ENCODE measurements at regions not wholly inside any gene's neighbourhood (a gene's known extent, or its start where the extent isn't known, plus 50 kb on each side); places are given as distances from the start of the nearest gene placed in this dataset.

DNA sequence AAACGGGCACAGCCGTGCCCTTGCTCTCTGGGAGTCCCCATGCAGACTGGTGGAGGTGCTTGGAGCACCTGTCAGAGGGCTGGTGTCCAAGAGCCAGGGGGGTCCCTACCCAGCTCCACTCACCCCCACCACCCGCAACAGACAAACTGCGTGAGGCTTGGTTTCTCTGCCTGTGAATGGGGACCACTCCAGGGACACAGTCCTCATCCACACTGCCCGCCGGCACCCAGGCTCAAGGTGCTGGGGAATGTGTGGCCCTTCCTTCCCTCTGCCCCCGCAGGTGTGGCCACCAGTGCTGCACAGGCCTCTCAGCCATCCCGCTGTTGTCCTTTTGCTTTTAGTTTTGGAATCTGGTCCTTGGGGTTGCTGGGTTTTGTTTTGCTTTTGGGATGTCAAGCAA lies 136.5 kb upstream of the ZNF236 start:
- Mint-ChIP-seq H3K36me3 (ENCODE audit: low read depth) (no peaks in the 10 kb centered on the region), H3K27ac (no peak overlapping the region), H3K27me3 (peaks cover 20% of the 10 kb centered on the region), H3K4me3 (no peak overlapping the region), H3K4me1 (ENCODE audit: low read depth) (peaks cover 27% of the 10 kb centered on the region), H3K9me3 (no peaks in the 10 kb centered on the region)
- intact Hi-C loops (cut with micrococcal nuclease) = loop anchor here (1.0 to 10.0 kb wide), 2 partner anchors 201 to 287 kb away; no protein-coding TSS in a partner anchor

GRCh38 chr18:76685402-76685801 lies 137.0 kb upstream of the ZNF236 start:
- peaks cover 18% of the 10 kb centered on the region for H3K27me3 Mint-ChIP-seq
- intact Hi-C loops (cut with micrococcal nuclease) = loop anchor here (10.0 kb wide), 1 partner anchor 201 kb away; no protein-coding TSS in a partner anchor
- H3K4me1 Mint-ChIP-seq (ENCODE audit: low read depth) = peaks cover 27% of the 10 kb centered on the region
- no peaks in the 10 kb centered on the region for H3K9me3 Mint-ChIP-seq
- no peak overlapping the region for H3K4me3 Mint-ChIP-seq
- no peaks in the 10 kb centered on the region for H3K36me3 Mint-ChIP-seq (ENCODE audit: low read depth)
- H3K27ac Mint-ChIP-seq = no peak overlapping the region

DNA sequence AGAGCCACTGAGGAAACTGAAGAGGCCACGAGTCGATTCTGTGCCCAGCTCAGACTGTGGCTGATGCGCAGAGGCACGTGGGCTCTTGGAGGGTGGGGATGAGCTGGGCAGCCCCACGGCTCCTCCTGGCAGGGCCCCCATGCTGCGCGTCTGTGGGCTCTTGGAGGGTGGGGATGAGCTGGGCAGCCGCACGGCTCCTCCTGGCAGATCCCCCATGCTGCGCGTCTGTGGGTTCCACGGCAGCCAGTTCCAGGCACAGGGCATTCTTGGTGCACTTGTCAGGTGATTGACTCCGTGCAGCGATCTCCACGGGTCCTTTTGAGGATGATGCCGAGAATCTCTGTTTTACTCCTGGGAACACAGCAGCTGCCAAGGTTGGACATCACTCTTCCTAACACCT lies 138.1 kb upstream of the ZNF236 start:
- no peak overlapping the region for H3K4me3 Mint-ChIP-seq
- intact Hi-C loops (cut with micrococcal nuclease) = loop anchor here (10.0 kb wide), 1 partner anchor 199 kb away; no protein-coding TSS in a partner anchor

GRCh38 chr18:76679945-76680344 lies 142.4 kb upstream of the ZNF236 start:
- Mint-ChIP-seq H3K4me3 (no peak overlapping the region), H3K36me3 (ENCODE audit: low read depth) (no peaks in the 10 kb centered on the region), H3K9me3 (no peaks in the 10 kb centered on the region), H3K27me3 (peaks cover 8% of the 10 kb centered on the region), H3K27ac (no peak overlapping the region), H3K4me1 (ENCODE audit: low read depth) (peaks cover 5% of the 10 kb centered on the region)
- intact Hi-C loops (cut with micrococcal nuclease) = loop anchor here (10.0 kb wide), 1 partner anchor 195 kb away; no protein-coding TSS in a partner anchor

More for the DNA sequence above, 138.1 kb upstream of the ZNF236 start:
- Mint-ChIP-seq H3K4me1 (ENCODE audit: low read depth) (peaks cover 30% of the 10 kb centered on the region), H3K9me3 (no peaks in the 10 kb centered on the region), H3K36me3 (ENCODE audit: low read depth) (no peaks in the 10 kb centered on the region), H3K27me3 (peaks cover 15% of the 10 kb centered on the region), H3K27ac (no peak overlapping the region)

DNA sequence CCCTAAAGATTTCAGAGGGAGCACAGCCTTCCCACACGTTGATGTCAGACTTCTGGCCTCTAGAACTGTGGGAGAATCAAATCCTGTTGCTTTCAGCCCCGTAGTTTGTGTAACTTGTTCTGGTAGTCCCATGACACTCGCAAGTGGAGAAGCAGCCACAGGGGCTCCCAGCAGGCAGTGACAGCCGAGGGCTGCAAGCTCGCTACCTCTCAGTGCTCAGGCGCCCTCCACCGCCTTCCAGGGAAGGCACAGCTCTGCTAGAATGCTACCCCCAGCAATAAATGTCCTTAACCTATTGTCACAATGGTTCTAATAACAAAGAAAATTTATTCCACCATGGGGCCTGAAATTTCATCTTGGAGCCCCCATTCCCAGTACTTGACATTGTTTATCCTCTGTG lies 143.1 kb upstream of the ZNF236 start:
- Mint-ChIP-seq H3K27ac (no peak overlapping the region), H3K4me1 (ENCODE audit: low read depth) (peaks cover 5% of the 10 kb centered on the region), H3K36me3 (ENCODE audit: low read depth) (no peaks in the 10 kb centered on the region), H3K27me3 (peaks cover 8% of the 10 kb centered on the region), H3K9me3 (no peaks in the 10 kb centered on the region), H3K4me3 (no peak overlapping the region)
- intact Hi-C loops (cut with micrococcal nuclease) = no loop called here

DNA sequence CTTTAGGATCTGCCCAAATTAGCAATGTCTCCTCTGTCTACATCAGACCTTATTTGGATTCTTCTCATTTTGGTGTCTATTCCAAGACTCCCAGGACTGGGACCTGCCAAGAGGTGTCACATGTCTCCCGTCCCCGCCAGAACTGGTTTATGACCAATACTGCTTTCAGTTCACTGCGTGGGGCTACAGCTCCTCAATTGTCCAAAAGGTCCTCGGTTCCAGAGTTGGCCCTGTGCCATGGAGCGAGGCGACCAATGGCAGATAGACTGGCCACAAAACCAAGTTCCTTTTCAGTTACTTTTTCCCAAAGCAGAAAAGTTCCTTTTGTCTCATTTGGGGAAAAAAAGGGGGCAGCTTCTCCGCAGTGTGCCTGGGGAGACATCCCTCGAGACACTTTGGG lies 144.1 kb upstream of the ZNF236 start:
- H3K27me3 Mint-ChIP-seq = peaks cover 6% of the 10 kb centered on the region
- no peaks in the 10 kb centered on the region for H3K36me3 Mint-ChIP-seq (ENCODE audit: low read depth)
- no peak overlapping the region for H3K4me3 Mint-ChIP-seq
- peaks cover 5% of the 10 kb centered on the region for H3K4me1 Mint-ChIP-seq (ENCODE audit: low read depth)
- intact Hi-C loops (cut with micrococcal nuclease) = no loop called here
- no peak overlapping the region for H3K27ac Mint-ChIP-seq
- H3K9me3 Mint-ChIP-seq = no peaks in the 10 kb centered on the region

- intact Hi-C loops (cut with micrococcal nuclease) = no loop called here
- no peaks in the 10 kb centered on the region for H3K36me3 Mint-ChIP-seq (ENCODE audit: low read depth)
- H3K9me3 Mint-ChIP-seq = no peaks in the 10 kb centered on the region
- H3K4me1 Mint-ChIP-seq (ENCODE audit: low read depth) = no peaks in the 10 kb centered on the region
- H3K4me3 Mint-ChIP-seq = no peak overlapping the region
- peaks cover 6% of the 10 kb centered on the region for H3K27me3 Mint-ChIP-seq
- no peak overlapping the region for H3K27ac Mint-ChIP-seq
These were observed 147.8 kb upstream of the ZNF236 start for GRCh38 chr18:76674596-76674995.

- no peaks in the 10 kb centered on the region for H3K36me3 Mint-ChIP-seq (ENCODE audit: low read depth)
- no peak overlapping the region for H3K27ac Mint-ChIP-seq
- intact Hi-C loops (cut with micrococcal nuclease) = no loop called here
These were observed 148.8 kb upstream of the ZNF236 start for GRCh38 chr18:76673281-76674185.

DNA sequence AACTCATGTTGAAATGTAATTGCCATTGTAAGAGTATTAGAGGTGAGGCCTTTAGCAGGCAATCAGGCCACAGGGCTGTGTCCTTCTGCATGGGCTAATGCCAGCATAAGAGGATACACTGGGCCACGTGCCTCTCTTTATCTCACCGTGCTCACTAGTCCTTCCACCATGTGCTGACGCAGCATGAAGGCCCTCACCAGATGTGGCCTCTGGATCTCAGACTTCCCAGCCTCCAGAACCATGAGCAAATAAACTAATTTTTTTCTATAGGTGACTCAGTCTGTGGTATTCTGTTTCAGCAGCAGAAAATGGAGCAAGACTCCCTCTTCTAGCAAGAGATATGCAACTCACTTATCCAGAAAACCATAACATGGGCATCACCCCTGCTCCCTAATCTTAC lies 149.7 kb upstream of the ZNF236 start:
- Mint-ChIP-seq H3K4me3 (no peak overlapping the region), H3K27ac (no peak overlapping the region), H3K9me3 (no peaks in the 10 kb centered on the region), H3K4me1 (ENCODE audit: low read depth) (no peaks in the 10 kb centered on the region), H3K27me3 (peaks cover 6% of the 10 kb centered on the region), H3K36me3 (ENCODE audit: low read depth) (no peaks in the 10 kb centered on the region)
- intact Hi-C loops (cut with micrococcal nuclease) = no loop called here

More at GRCh38 chr18:76673281-76674185, 148.8 kb upstream of the ZNF236 start:
- Mint-ChIP-seq H3K4me1 (ENCODE audit: low read depth) (no peaks in the 10 kb centered on the region), H3K4me3 (no peak overlapping the region), H3K9me3 (no peaks in the 10 kb centered on the region), H3K27me3 (peaks cover 6% of the 10 kb centered on the region)

DNA sequence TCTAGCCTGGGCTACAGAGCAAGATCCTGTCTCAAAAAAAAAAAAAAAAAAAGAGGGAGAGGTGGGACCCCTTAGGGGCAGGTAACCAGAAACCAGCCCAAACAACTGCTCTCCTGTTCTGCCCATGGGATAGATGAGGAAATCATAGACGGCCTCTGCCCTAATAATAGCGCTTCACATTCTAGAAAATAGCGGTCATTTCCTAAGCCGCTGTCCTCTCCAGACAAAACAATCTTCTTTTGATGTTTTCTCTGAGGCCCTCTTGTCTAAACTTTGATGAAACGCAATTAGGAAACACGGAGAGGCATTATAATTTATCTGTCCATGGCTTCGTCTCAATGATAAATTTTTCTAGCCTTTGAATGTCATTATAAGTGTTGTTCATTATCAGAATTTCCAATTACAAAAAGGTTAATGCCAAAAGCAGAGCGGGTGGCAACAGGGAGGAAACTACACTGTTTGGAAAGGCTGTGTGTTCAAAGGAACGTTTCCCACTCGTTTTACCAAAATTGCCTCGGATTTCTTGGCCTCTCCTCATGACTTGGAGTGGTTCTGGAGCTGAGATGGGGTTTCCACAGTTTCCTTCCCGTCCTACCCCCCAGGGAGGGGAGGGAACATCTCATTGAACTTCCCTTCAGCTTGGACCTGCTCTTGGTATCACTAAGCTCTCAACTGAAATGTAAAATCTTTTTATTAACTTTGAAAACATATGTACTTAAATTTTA lies 151.6 kb upstream of the ZNF236 start:
- Mint-ChIP-seq H3K27me3 (peaks cover 5% of the 10 kb centered on the region), H3K4me1 (ENCODE audit: low read depth) (no peaks in the 10 kb centered on the region), H3K9me3 (no peaks in the 10 kb centered on the region), H3K27ac (no peak overlapping the region), H3K36me3 (ENCODE audit: low read depth) (no peaks in the 10 kb centered on the region), H3K4me3 (no peak overlapping the region)
- intact Hi-C loops (cut with micrococcal nuclease) = no loop called here

- H3K4me3 Mint-ChIP-seq = no peak overlapping the region
- no peaks in the 10 kb centered on the region for H3K9me3 Mint-ChIP-seq
- H3K36me3 Mint-ChIP-seq (ENCODE audit: low read depth) = no peaks in the 10 kb centered on the region
- peaks cover 3% of the 10 kb centered on the region for H3K27me3 Mint-ChIP-seq
- no peaks in the 10 kb centered on the region for H3K4me1 Mint-ChIP-seq (ENCODE audit: low read depth)
- intact Hi-C loops (cut with micrococcal nuclease) = no loop called here
- no peak overlapping the region for H3K27ac Mint-ChIP-seq
These were observed 153.8 kb upstream of the ZNF236 start for GRCh38 chr18:76668546-76668945.

DNA sequence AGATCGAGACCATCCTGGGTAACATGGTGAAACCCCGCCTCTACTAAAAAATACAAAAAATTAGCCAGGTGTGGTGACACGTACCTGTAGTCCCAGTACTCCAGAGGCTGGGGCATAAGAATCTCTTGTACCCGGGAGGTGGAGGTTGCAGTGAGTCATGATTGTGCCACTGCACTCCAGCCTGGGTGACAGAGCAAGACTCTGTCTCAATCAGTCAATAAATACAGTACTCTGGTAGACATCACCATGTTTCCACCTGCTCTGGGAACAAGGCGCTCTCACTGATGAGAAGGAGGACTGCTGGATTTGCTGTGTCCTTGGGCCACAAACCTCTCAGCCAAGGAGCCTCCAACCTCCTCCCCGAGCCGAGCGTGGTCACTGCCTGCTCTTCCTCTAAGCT lies 154.2 kb upstream of the ZNF236 start:
- H3K4me1 Mint-ChIP-seq (ENCODE audit: low read depth) = no peaks in the 10 kb centered on the region

GRCh38 chr18:76667603-76668002 lies 154.8 kb upstream of the ZNF236 start:
- intact Hi-C loops (cut with micrococcal nuclease) = no loop called here
- H3K27ac Mint-ChIP-seq = no peak overlapping the region
- no peaks in the 10 kb centered on the region for H3K9me3 Mint-ChIP-seq
- peaks cover 3% of the 10 kb centered on the region for H3K27me3 Mint-ChIP-seq
- H3K4me3 Mint-ChIP-seq = no peak overlapping the region
- no peaks in the 10 kb centered on the region for H3K36me3 Mint-ChIP-seq (ENCODE audit: low read depth)
- H3K4me1 Mint-ChIP-seq (ENCODE audit: low read depth) = no peaks in the 10 kb centered on the region

More for the DNA sequence above, 154.2 kb upstream of the ZNF236 start:
- Mint-ChIP-seq H3K27me3 (peaks cover 3% of the 10 kb centered on the region), H3K9me3 (no peaks in the 10 kb centered on the region), H3K27ac (no peak overlapping the region), H3K4me3 (no peak overlapping the region), H3K36me3 (ENCODE audit: low read depth) (no peaks in the 10 kb centered on the region)
- intact Hi-C loops (cut with micrococcal nuclease) = no loop called here

DNA sequence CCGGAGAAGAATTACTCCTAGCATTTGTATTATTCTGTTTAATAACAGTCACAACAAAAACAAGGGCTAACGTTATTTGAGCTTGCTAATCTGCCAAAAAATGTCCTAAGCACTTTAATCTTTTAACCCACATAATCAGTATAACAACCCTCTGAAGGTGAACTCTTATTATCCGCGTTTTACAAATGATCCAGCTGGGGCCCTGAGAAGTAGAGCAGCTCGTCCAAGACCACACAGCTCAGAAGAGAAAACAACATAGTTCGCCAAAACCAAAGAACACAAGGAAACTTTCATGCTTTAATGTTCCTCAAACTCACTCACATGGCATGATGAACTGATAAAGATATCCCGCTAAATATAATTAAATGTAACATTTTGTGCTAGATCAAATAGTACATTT lies 159.7 kb upstream of the ZNF236 start:
- no peaks in the 10 kb centered on the region for H3K9me3 Mint-ChIP-seq
- H3K4me1 Mint-ChIP-seq (ENCODE audit: low read depth) = peaks cover 9% of the 10 kb centered on the region
- H3K27me3 Mint-ChIP-seq = peaks cover 12% of the 10 kb centered on the region
- H3K36me3 Mint-ChIP-seq (ENCODE audit: low read depth) = no peaks in the 10 kb centered on the region
- H3K4me3 Mint-ChIP-seq = no peak overlapping the region
- intact Hi-C loops (cut with micrococcal nuclease) = no loop called here
- no peak overlapping the region for H3K27ac Mint-ChIP-seq
